A549 (cell line): ENCODE measurements at regions not wholly inside any gene's neighbourhood (a gene's known extent, or its start where the extent isn't known, plus 50 kb on each side); places are given as distances from the start of the nearest gene placed in this dataset.

Experiments used
- ATAC-seq, 2 experiments: fragments of 200-7000 bp in 1 of 2; fragments of >200 bp in 1 of 2; cut with Nextera tagmentation in 1 of 2; cut with Tn5 transposase in 1 of 2; 3 replicates each; pipeline versions ENCODE4 v1.8.0 to v1.9.1; 2018 to 2020; ENCODE audit warnings: mild to moderate bottlenecking in 1 of 2, moderate library complexity in 1 of 2
- CTCF ChIA-PET: fragments of 300-600 bp; sonication (Branson Sonifier 250); formaldehyde crosslinking; extraction: SDS; loops from one replicate; lab custom pipeline; 2021; ENCODE audit warnings: antibody characterized with exemption, inconsistent platforms; lab: Yijun Ruan, JAX
- POLR2A ChIA-PET: fragments of 350-600 bp; formaldehyde crosslinking; extraction: SDS; loops from one replicate; lab custom pipeline; 2021; ENCODE audit warnings: antibody characterized with exemption, inconsistent platforms; lab: Yijun Ruan, JAX
- DNase-seq, 2 experiments: peaks; one replicate each; pipeline versions ENCODE4 v3.0.0 to v3.0.0-alpha.2; 2011 to 2016; ENCODE audit warnings: low read depth in 1 of 2, low spot score in 1 of 2
- FAIRE-seq: peaks from 2 replicates; lab custom pipeline; 2011; peaks lifted over from hg19 to GRCh38; lab: Jason Lieb, UNC
- H3K27ac ChIP-seq, 2 experiments: fragments of >200 bp; sonication (Bioruptor Twin); formaldehyde crosslinking; 3 replicates each; pipeline ENCODE4 v1.5.1; 2016 to 2017
- H3K4me1 ChIP-seq: fragments of >200 bp; sonication (Bioruptor Twin); formaldehyde crosslinking; 3 replicates; pipeline ENCODE4 v1.6.1; 2016
- H3K4me2 ChIP-seq: fragments of >200 bp; sonication (Bioruptor Twin); formaldehyde crosslinking; 3 replicates; pipeline ENCODE4 v1.6.1; 2016
- H3K4me3 ChIP-seq: fragments of >200 bp; sonication (Bioruptor Twin); formaldehyde crosslinking; 3 replicates; pipeline ENCODE4 v1.5.1; 2016
- H3K9me3 ChIP-seq: fragments of >200 bp; sonication (Bioruptor Twin); formaldehyde crosslinking; 3 replicates; pipeline ENCODE4 v1.6.1; 2016
- ATOH8 ChIP-seq: fragments of 250-450 bp; sonication (Bioruptor Pico); IDR thresholded peaks from 2 replicates; pipeline ENCODE4 v1.5.0; 2020; ENCODE audit warnings: low read depth, mild to moderate bottlenecking, moderate library complexity
- CBX2 ChIP-seq: fragments of 200-600 bp; sonication (generic); IDR thresholded peaks from 2 replicates; pipeline ENCODE4 v1.6.1; 2016; ENCODE audit warnings: low read depth, mild to moderate bottlenecking, borderline replicate concordance
- CHD2 ChIP-seq: fragments of 150-350 bp; IDR thresholded peaks from 2 replicates; pipeline ENCODE4 v1.6.1; 2014; ENCODE audit warnings: low read length; ENCODE audit not compliant: partially characterized antibody
- CHD4 ChIP-seq: fragments of 200-600 bp; sonication (generic); IDR thresholded peaks from 2 replicates; pipeline ENCODE4 v1.6.1; 2016; ENCODE audit warnings: antibody characterized with exemption, mild to moderate bottlenecking, borderline replicate concordance
- CTCF ChIP-seq: fragments of >200 bp; sonication (Bioruptor Twin); formaldehyde crosslinking; IDR thresholded peaks from 3 replicates; pipeline ENCODE4 v1.5.1; 2016
- EHMT2 ChIP-seq: fragments of 200-600 bp; sonication (generic); IDR thresholded peaks from 2 replicates; pipeline ENCODE4 v1.6.1; 2016; ENCODE audit warnings: antibody characterized with exemption, low read depth, mild to moderate bottlenecking, moderate library complexity
- ESRRA ChIP-seq: fragments of 150-350 bp; IDR thresholded peaks from 2 replicates; pipeline ENCODE4 v1.6.1; 2014; ENCODE audit warnings: mild to moderate bottlenecking, low read length, borderline replicate concordance
- HDAC2 ChIP-seq: fragments of 200-600 bp; sonication (generic); IDR thresholded peaks from 2 replicates; pipeline ENCODE4 v1.6.1; 2016
- HES2 ChIP-seq: fragments of >200 bp; sonication (Bioruptor Twin); formaldehyde crosslinking; IDR thresholded peaks from 2 replicates; pipeline ENCODE4 v1.6.1; 2016
- HMGXB4 ChIP-seq: fragments of 250-450 bp; sonication (Bioruptor Pico); IDR thresholded peaks from 2 replicates; pipeline ENCODE4 v1.5.0; 2021; ENCODE audit warnings: mild to moderate bottlenecking, moderate library complexity, borderline replicate concordance
- HOXA7 ChIP-seq: fragments of 250-450 bp; sonication (Bioruptor Pico); IDR thresholded peaks from 2 replicates; pipeline ENCODE4 v1.5.0; 2020; ENCODE audit warnings: mild to moderate bottlenecking, moderate library complexity
- HOXB13 ChIP-seq: fragments of 250-450 bp; sonication (Bioruptor Pico); IDR thresholded peaks from 2 replicates; pipeline ENCODE4 v1.5.0; 2020; ENCODE audit warnings: low read depth, mild to moderate bottlenecking, moderate library complexity
- JUN ChIP-seq, 2 experiments: fragments of >200 bp; sonication (Bioruptor Twin); formaldehyde crosslinking; IDR thresholded peaks; 2 replicates in 1 of 2; 3 replicates in 1 of 2; pipeline ENCODE4 v1.6.1; 2016 to 2017
- KDM1A ChIP-seq: fragments of 200-600 bp; sonication (generic); IDR thresholded peaks from 2 replicates; pipeline ENCODE4 v1.6.1; 2016; ENCODE audit warnings: low read depth, mild to moderate bottlenecking
- MAFK ChIP-seq: fragments of 450-650 bp; IDR thresholded peaks from 2 replicates; pipeline ENCODE4 v1.6.1; 2014; ENCODE audit not compliant: partially characterized antibody
- MAZ ChIP-seq: fragments of 150-350 bp; IDR thresholded peaks from 2 replicates; pipeline ENCODE4 v1.6.1; 2014; ENCODE audit warnings: antibody characterized with exemption, low read depth, low read length, borderline replicate concordance
- MYC ChIP-seq: IDR thresholded peaks from 2 replicates; pipeline ENCODE4 v1.6.1; 2012; ENCODE audit warnings: mild to moderate bottlenecking, inconsistent platforms, low read length, improper control_type of control experiment, borderline replicate concordance
- NR3C1 ChIP-seq: fragments of >200 bp; sonication (Bioruptor Twin); formaldehyde crosslinking; IDR thresholded peaks from 3 replicates; pipeline ENCODE4 v1.6.1; 2017
- PBX3 ChIP-seq: IDR thresholded peaks from 2 replicates; pipeline ENCODE4 v1.6.1; 2012
- POLR2A ChIP-seq: IDR thresholded peaks from 2 replicates; pipeline ENCODE4 v1.6.1; 2012; ENCODE audit warnings: mild to moderate bottlenecking, low read length
- SREBF2 ChIP-seq: fragments of 450-650 bp; IDR thresholded peaks from 2 replicates; pipeline ENCODE4 v1.6.1; 2014; ENCODE audit warnings: mild to moderate bottlenecking, moderate library complexity
- TFCP2L1 ChIP-seq: fragments of 250-450 bp; sonication (Bioruptor Pico); IDR thresholded peaks from 2 replicates; pipeline ENCODE4 v1.5.0; 2021; ENCODE audit warnings: mild to moderate bottlenecking
- TP53 ChIP-seq: fragments of 250-450 bp; sonication (Bioruptor Pico); IDR thresholded peaks from 2 replicates; pipeline ENCODE4 v1.5.0; 2021; ENCODE audit warnings: mild to moderate bottlenecking, moderate library complexity
- ZC3H11A ChIP-seq: fragments of 450-650 bp; IDR thresholded peaks from 2 replicates; pipeline ENCODE4 v1.6.1; 2014; ENCODE audit warnings: antibody characterized with exemption, mild to moderate bottlenecking
- ZFP36 ChIP-seq: fragments of 450-650 bp; IDR thresholded peaks from 2 replicates; pipeline ENCODE4 v1.6.1; 2014; ENCODE audit warnings: borderline replicate concordance; ENCODE audit not compliant: partially characterized antibody
- WGBS: methylation state at CpG from one replicate; pipeline ENCODE4 v1.1.6; 2017; ENCODE audit errors: missing lambda C conversion rate; 5-methylcytosine and 5-hydroxymethylcytosine counted together

GRCh38 chr4:97475621-97476020, 667.7 kb downstream of the STPG2 start:
- Histone ChIP-seq H3K4me1 (no peaks in the 10 kb centered on the region), H3K4me3 (no peak overlapping the region), H3K4me2 (no peak overlapping the region), H3K27ac (no peak overlapping the region), H3K9me3 (no peaks in the 10 kb centered on the region)
- DNase-seq (no peak), ATAC-seq (no peak), FAIRE-seq (no peak)
- ChIA-PET POLR2A (no interaction called here), CTCF (no interaction called here)
- no peak for TF ChIP-seq MAFK
- no peak for TF ChIP-seq HDAC2
- TF ChIP-seq HMGXB4 (CRISPR knock-in tag), result no peak
- no peak for TF ChIP-seq SREBF2
- no peak for TF ChIP-seq CHD4
- no peak for TF ChIP-seq CHD2
- TF ChIP-seq HOXA7 (CRISPR knock-in tag), result no peak
- TF ChIP-seq EHMT2, result no peak
- no peak for TF ChIP-seq KDM1A
- no peak for TF ChIP-seq CBX2
- TF ChIP-seq PBX3, result no peak
- WGBS, result 63% methylated on average over 3 of the region's 3 CpGs

- TF ChIP-seq CTCF, result no peak
- TF ChIP-seq HOXA7 (CRISPR knock-in tag), result no peak
- TF ChIP-seq ESRRA, result no peak
- no peak for TF ChIP-seq ATOH8 (CRISPR knock-in tag)
- no peak for TF ChIP-seq HES2
- no peak for TF ChIP-seq NR3C1
- no peak for TF ChIP-seq JUN (IDR thresholded peaks at IDR 0.05)
- TF ChIP-seq KDM1A, result no peak
- TF ChIP-seq MAFK, result no peak
- TF ChIP-seq ZC3H11A, result no peak
- TF ChIP-seq MYC, result no peak
- no peak for TF ChIP-seq HOXB13 (CRISPR knock-in tag)
- TF ChIP-seq ZFP36, result no peak
- no peak for TF ChIP-seq TFCP2L1 (CRISPR knock-in tag)
- no peak for TF ChIP-seq TP53 (CRISPR knock-in tag)
- no peak for TF ChIP-seq MAZ
- TF ChIP-seq CHD4, result no peak
- TF ChIP-seq CBX2, result no peak
- no peak for TF ChIP-seq POLR2A
- Histone ChIP-seq H3K4me2 (no peak overlapping the region), H3K27ac (no peak overlapping the region), H3K4me1 (no peaks in the 10 kb centered on the region), H3K9me3 (no peaks in the 10 kb centered on the region), H3K4me3 (no peak overlapping the region)
- WGBS, result 35% methylated on average over 3 of the region's 3 CpGs
- ChIA-PET POLR2A (no interaction called here), CTCF (no interaction called here)
- ATAC-seq, result no peak
- no peak for DNase-seq
- FAIRE-seq, result no peak
Measured at GRCh38 chr4:97477974-97478373, 665.3 kb downstream of the STPG2 start.
